ENCODE measurements at regions not wholly inside any gene's neighbourhood (a gene's known extent, or its start where the extent isn't known, plus 50 kb on each side); places are given as distances from the start of the nearest gene placed in this dataset.

DNA sequence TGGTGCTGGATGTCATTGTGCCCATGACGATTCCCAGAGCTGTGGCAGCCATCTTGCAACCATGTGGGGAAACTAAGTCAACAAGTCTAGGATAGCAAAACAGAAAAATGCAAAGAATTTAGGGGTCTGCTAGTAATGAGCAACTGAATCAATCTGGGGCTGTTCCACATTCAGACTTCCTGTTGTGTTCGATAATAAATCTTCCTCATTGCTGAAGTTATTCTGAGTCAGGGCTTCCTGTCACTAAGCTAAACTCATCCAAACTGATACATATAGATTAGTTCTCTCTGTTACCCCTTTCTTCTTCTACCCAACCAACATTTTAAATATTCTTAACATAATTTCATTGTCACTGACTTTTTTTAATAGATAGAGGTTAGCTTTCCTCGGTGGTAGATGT is 205.9 kb downstream of the HACE1 start:
- TF ChIP-seq, protein P1, sequence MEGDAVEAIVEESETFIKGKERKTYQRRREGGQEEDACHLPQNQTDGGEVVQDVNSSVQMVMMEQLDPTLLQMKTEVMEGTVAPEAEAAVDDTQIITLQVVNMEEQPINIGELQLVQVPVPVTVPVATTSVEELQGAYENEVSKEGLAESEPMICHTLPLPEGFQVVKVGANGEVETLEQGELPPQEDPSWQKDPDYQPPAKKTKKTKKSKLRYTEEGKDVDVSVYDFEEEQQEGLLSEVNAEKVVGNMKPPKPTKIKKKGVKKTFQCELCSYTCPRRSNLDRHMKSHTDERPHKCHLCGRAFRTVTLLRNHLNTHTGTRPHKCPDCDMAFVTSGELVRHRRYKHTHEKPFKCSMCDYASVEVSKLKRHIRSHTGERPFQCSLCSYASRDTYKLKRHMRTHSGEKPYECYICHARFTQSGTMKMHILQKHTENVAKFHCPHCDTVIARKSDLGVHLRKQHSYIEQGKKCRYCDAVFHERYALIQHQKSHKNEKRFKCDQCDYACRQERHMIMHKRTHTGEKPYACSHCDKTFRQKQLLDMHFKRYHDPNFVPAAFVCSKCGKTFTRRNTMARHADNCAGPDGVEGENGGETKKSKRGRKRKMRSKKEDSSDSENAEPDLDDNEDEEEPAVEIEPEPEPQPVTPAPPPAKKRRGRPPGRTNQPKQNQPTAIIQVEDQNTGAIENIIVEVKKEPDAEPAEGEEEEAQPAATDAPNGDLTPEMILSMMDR (IDR thresholded peaks at IDR 0.05) = no peak
- no peak for TF ChIP-seq ZFX (IDR thresholded peaks at IDR 0.05; ENCODE audit: borderline replicate concordance)

Data from 22Rv1 (cell line).